Panc1 (cell line): ENCODE measurements at regions not wholly inside any gene's neighbourhood (a gene's known extent, or its start where the extent isn't known, plus 50 kb on each side); places are given as distances from the start of the nearest gene placed in this dataset.

ENCODE experiments used
- ATAC-seq: fragments of 200-7000 bp; cut with Tn5 transposase; 2 replicates; pipeline ENCODE4 v1.9.1; 2020; ENCODE audit warnings: mild to moderate bottlenecking, moderate library complexity
- BruUV-seq: library from RNA; stranded (reverse); fragments of 400-500 nt; replicated peaks from 2 replicates; lab custom pipeline; 2021; lab: Mats Ljungman, UMichigan
- CTCF ChIA-PET: fragments of 300-600 bp; sonication (Branson Sonifier 250); formaldehyde crosslinking; loops from one replicate; lab custom pipeline; 2022; ENCODE audit warnings: antibody characterized with exemption; lab: Charles Lee
- POLR2A ChIA-PET: fragments of 300-600 bp; sonication (Branson Sonifier 250); formaldehyde crosslinking; loops from one replicate; lab custom pipeline; 2022; ENCODE audit warnings: antibody characterized with exemption; lab: Charles Lee
- DNase-seq: peaks from one replicate; pipeline ENCODE4 v3.0.0-alpha.2; 2010; ENCODE audit warnings: low read depth, low spot score
- H3K27ac ChIP-seq: 2 replicates; pipeline ENCODE4 v1.5.1; 2011; ENCODE audit warnings: mild to moderate bottlenecking, low read length, inconsistent platforms
- H3K27me3 ChIP-seq: fragments of 200-500 bp; sonication (Bioruptor generic); 2 replicates; pipeline ENCODE4 v1.6.0; 2014; ENCODE audit warnings: low read length, inconsistent platforms; ENCODE audit not compliant: control insufficient read depth, insufficient read depth
- H3K36me3 ChIP-seq: fragments of 200-500 bp; sonication (Bioruptor generic); 2 replicates; pipeline ENCODE4 v1.5.1; 2014; ENCODE audit warnings: inconsistent platforms, mild to moderate bottlenecking, low read length, moderate library complexity; ENCODE audit not compliant: control insufficient read depth, insufficient read depth
- H3K4me1 ChIP-seq: 2 replicates; pipeline ENCODE4 v1.5.1; 2011; ENCODE audit warnings: inconsistent platforms, mild to moderate bottlenecking, low read length, moderate library complexity; ENCODE audit not compliant: control insufficient read depth, insufficient read depth
- H3K4me3 ChIP-seq, 2 experiments: 2 replicates each; pipeline ENCODE4 v1.5.1; 2011 to 2012; ENCODE audit warnings: low read depth in 2 of 2, low read length in 2 of 2, mild to moderate bottlenecking in 2 of 2, inconsistent platforms in 1 of 2, moderate library complexity in 1 of 2
- H3K9me3 ChIP-seq: fragments of 200-500 bp; sonication (Bioruptor generic); 2 replicates; pipeline ENCODE4 v1.5.1; 2014; ENCODE audit warnings: low read depth, mild to moderate bottlenecking, inconsistent platforms, low read length, moderate library complexity; ENCODE audit not compliant: control insufficient read depth, insufficient read depth
- POLR2AphosphoS5 ChIP-seq: IDR thresholded peaks from 2 replicates; pipeline ENCODE4 v1.6.1; 2012; ENCODE audit warnings: mild to moderate bottlenecking, low read depth, low read length, moderate library complexity
- SIN3A ChIP-seq: IDR thresholded peaks from 2 replicates; pipeline ENCODE4 v1.6.1; 2012; ENCODE audit warnings: low read depth, mild to moderate bottlenecking, low read length, moderate library complexity, borderline replicate concordance; ENCODE audit not compliant: insufficient read depth
- TCF7L2 ChIP-seq: IDR thresholded peaks from 2 replicates; pipeline ENCODE4 v1.6.1; 2011; ENCODE audit warnings: mild to moderate bottlenecking, low read depth, low read length, inconsistent platforms
- in situ Hi-C: cut with HindIII; loops from 2 replicates; pipeline ENCODE4 v1.10.0; 2016; ENCODE audit warnings: low sequenced_read_pairs, low pct_unique_long_range_greater_than_20kb
- intact Hi-C: fragments of 100-400 bp; cut with micrococcal nuclease; formaldehyde crosslinking; loops from one replicate; pipeline ENCODE4 v1.10.0; 2022; ENCODE audit not compliant: unreplicated experiment
- TF ChIP-seq, protein P1 (sequence below): fragments of 450-650 bp; IDR thresholded peaks from 2 replicates; pipeline ENCODE4 v1.5.1; 2017; ENCODE audit warnings: mild to moderate bottlenecking
- TF ChIP-seq, protein P2 (sequence below), 2 experiments: IDR thresholded peaks; 2 replicates each; pipeline ENCODE4 v1.6.1; 2011 to 2012; ENCODE audit warnings: low read depth in 2 of 2, control low read depth in 1 of 2, low read length in 1 of 2, mild to moderate bottlenecking in 1 of 2, moderate library complexity in 1 of 2; ENCODE audit not compliant: insufficient read depth in 1 of 2

GRCh38 chr1:185559151-185559550, 175.0 kb upstream of the HMCN1 start:
- intact Hi-C loops: no loop called here
- Histone ChIP-seq H3K4me3 (no peak overlapping the region), H3K4me1 (no peaks in the 10 kb centered on the region), H3K9me3 (no peaks in the 10 kb centered on the region), H3K27me3 (no peaks in the 10 kb centered on the region), H3K27ac (no peak overlapping the region), H3K36me3 (no peaks in the 10 kb centered on the region)
- TF ChIP-seq TCF7L2 (no peak), SIN3A (no peak)
- TF ChIP-seq, protein P1, sequence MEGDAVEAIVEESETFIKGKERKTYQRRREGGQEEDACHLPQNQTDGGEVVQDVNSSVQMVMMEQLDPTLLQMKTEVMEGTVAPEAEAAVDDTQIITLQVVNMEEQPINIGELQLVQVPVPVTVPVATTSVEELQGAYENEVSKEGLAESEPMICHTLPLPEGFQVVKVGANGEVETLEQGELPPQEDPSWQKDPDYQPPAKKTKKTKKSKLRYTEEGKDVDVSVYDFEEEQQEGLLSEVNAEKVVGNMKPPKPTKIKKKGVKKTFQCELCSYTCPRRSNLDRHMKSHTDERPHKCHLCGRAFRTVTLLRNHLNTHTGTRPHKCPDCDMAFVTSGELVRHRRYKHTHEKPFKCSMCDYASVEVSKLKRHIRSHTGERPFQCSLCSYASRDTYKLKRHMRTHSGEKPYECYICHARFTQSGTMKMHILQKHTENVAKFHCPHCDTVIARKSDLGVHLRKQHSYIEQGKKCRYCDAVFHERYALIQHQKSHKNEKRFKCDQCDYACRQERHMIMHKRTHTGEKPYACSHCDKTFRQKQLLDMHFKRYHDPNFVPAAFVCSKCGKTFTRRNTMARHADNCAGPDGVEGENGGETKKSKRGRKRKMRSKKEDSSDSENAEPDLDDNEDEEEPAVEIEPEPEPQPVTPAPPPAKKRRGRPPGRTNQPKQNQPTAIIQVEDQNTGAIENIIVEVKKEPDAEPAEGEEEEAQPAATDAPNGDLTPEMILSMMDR: no peak
- no peak for ATAC-seq
- no peak for DNase-seq
- no TSS peak for BruUV-seq
- POLR2A ChIA-PET: no interaction called here
- in situ Hi-C loops: no loop called here
- CTCF ChIA-PET: no interaction called here

- no peak for ATAC-seq
- TF ChIP-seq POLR2AphosphoS5 (no peak), SIN3A (no peak), TCF7L2 (no peak)
- TF ChIP-seq, protein P1: no peak
- TF ChIP-seq, protein P2, sequence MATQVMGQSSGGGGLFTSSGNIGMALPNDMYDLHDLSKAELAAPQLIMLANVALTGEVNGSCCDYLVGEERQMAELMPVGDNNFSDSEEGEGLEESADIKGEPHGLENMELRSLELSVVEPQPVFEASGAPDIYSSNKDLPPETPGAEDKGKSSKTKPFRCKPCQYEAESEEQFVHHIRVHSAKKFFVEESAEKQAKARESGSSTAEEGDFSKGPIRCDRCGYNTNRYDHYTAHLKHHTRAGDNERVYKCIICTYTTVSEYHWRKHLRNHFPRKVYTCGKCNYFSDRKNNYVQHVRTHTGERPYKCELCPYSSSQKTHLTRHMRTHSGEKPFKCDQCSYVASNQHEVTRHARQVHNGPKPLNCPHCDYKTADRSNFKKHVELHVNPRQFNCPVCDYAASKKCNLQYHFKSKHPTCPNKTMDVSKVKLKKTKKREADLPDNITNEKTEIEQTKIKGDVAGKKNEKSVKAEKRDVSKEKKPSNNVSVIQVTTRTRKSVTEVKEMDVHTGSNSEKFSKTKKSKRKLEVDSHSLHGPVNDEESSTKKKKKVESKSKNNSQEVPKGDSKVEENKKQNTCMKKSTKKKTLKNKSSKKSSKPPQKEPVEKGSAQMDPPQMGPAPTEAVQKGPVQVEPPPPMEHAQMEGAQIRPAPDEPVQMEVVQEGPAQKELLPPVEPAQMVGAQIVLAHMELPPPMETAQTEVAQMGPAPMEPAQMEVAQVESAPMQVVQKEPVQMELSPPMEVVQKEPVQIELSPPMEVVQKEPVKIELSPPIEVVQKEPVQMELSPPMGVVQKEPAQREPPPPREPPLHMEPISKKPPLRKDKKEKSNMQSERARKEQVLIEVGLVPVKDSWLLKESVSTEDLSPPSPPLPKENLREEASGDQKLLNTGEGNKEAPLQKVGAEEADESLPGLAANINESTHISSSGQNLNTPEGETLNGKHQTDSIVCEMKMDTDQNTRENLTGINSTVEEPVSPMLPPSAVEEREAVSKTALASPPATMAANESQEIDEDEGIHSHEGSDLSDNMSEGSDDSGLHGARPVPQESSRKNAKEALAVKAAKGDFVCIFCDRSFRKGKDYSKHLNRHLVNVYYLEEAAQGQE (IDR thresholded peaks at IDR 0.05; ENCODE audit: insufficient read depth in 1 of 2, low read depth in 2 of 2, low read length in 1 of 2): no peak
- BruUV-seq: no TSS peak
- Histone ChIP-seq H3K4me3 (no peak overlapping the region), H3K4me1 (no peaks in the 10 kb centered on the region), H3K36me3 (no peaks in the 10 kb centered on the region), H3K27ac (no peak overlapping the region), H3K9me3 (no peaks in the 10 kb centered on the region), H3K27me3 (no peaks in the 10 kb centered on the region)
- ChIA-PET POLR2A (no interaction called here), CTCF (no interaction called here)
- intact Hi-C loops (no loop called here), in situ Hi-C loops (no loop called here)
- DNase-seq: no peak
Observed at GRCh38 chr1:185556561-185556960, 177.6 kb upstream of the HMCN1 start.
